ENCODE measurements at regions not wholly inside any gene's neighbourhood (a gene's known extent, or its start where the extent isn't known, plus 50 kb on each side); places are given as distances from the start of the nearest gene placed in this dataset.
"Not testable (repeated sequence)": the region's sequence is repeated elsewhere in the genome, so short reads cannot be mapped to it uniquely, and the experiment has no call there.

- Histone ChIP-seq H3K4me3 (ENCODE audit: low read depth, low read length, poor library complexity, severe bottlenecking) (no peak overlapping the region), H3K27me3 (replicated peaks; ENCODE audit: insufficient read depth, low read depth, low read length, poor library complexity) (no peaks in the 10 kb centered on the region), H3K36me3 (ENCODE audit: insufficient read depth, low read length, poor library complexity, severe bottlenecking) (no peaks in the 10 kb centered on the region), H3K9me3 (ENCODE audit: low read depth, low read length, poor library complexity, severe bottlenecking) (no peaks in the 10 kb centered on the region), H3K4me1 (ENCODE audit: insufficient read depth, low read length, poor library complexity, severe bottlenecking) (peaks cover 7% of the 10 kb centered on the region), H3K27ac (ENCODE audit: low read depth, low read length, poor library complexity, severe bottlenecking) (no peak overlapping the region)
- TF ChIP-seq CTCF (conservative IDR thresholded peaks at IDR 0.05; ENCODE audit: low read depth, low read length): no peak
- no peak for TF ChIP-seq EZH2 (IDR thresholded peaks at IDR 0.05; ENCODE audit: borderline replicate concordance, low read depth, low read length, poor library complexity, severe bottlenecking)
- intact Hi-C loops (cut with micrococcal nuclease; ENCODE audit: unreplicated experiment): no loop called here
- CTCF ChIA-PET: interaction anchor here (0.6 kb wide), 2 partner anchors 154 to 453 kb away, joined by 3 to 6 read pairs; partner anchors contain the start of gene TENT5C
- BruUV-seq (replicated peaks): no TSS peak
- no peak for DNase-seq (ENCODE audit: low spot score)
- POLR2A ChIA-PET (ENCODE audit: low non-redundant PET): no interaction called here
Measured at GRCh38 chr1:117760069-117760468, 154.2 kb downstream of the TENT5C start.

DNA sequence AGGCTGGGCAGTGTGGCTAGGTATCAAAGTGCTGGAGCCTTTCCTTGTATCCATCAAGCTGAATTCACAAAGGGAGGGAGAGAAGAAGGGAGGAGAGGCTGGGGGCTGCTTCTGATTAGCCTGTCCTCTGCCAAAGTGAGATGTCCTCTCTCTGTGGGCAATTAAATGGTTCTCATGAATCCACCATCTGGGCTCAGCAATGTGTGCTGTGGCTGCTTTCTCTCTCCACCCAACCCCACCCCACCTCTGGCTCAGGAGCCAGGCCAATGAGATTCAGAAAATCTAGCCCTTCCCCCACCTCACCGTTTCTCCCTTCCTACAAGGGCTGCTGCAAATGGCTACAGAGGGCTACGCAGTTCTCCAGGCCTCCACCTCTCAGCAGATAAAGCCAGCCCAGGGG, 154.6 kb downstream of the TENT5C start:
- ChIA-PET POLR2A (ENCODE audit: low non-redundant PET) (no interaction called here), CTCF (interaction anchor here (0.9 kb wide), 1 partner anchor 226 kb away, joined by 6 read pairs; no protein-coding TSS in a partner anchor)
- H3K27ac ChIP-seq (ENCODE audit: low read depth, low read length, poor library complexity, severe bottlenecking): no peak overlapping the region
- H3K36me3 ChIP-seq (ENCODE audit: insufficient read depth, low read length, poor library complexity, severe bottlenecking): no peaks in the 10 kb centered on the region
- intact Hi-C loops (cut with micrococcal nuclease; ENCODE audit: unreplicated experiment): no loop called here
- TF ChIP-seq CTCF (conservative IDR thresholded peaks at IDR 0.05; ENCODE audit: low read depth, low read length) (no peak), EZH2 (IDR thresholded peaks at IDR 0.05; ENCODE audit: borderline replicate concordance, low read depth, low read length, poor library complexity, severe bottlenecking) (no peak)
- no TSS peak for BruUV-seq (replicated peaks)
- H3K4me3 ChIP-seq (ENCODE audit: low read depth, low read length, poor library complexity, severe bottlenecking): no peak overlapping the region
- no peaks in the 10 kb centered on the region for H3K9me3 ChIP-seq (ENCODE audit: low read depth, low read length, poor library complexity, severe bottlenecking)
- DNase-seq (ENCODE audit: low spot score): no peak
- H3K4me1 ChIP-seq (ENCODE audit: insufficient read depth, low read length, poor library complexity, severe bottlenecking): peaks cover 7% of the 10 kb centered on the region
- H3K27me3 ChIP-seq (replicated peaks; ENCODE audit: insufficient read depth, low read depth, low read length, poor library complexity): no peaks in the 10 kb centered on the region

- BruUV-seq (replicated peaks); DNase-seq (ENCODE audit: low spot score); CTCF ChIA-PET; H3K27me3 ChIP-seq (replicated peaks; ENCODE audit: insufficient read depth, low read depth, low read length, poor library complexity); intact Hi-C loops (cut with micrococcal nuclease; ENCODE audit: unreplicated experiment); H3K36me3 ChIP-seq (ENCODE audit: insufficient read depth, low read length, poor library complexity, severe bottlenecking); H3K4me3 ChIP-seq (ENCODE audit: low read depth, low read length, poor library complexity, severe bottlenecking); H3K27ac ChIP-seq (ENCODE audit: low read depth, low read length, poor library complexity, severe bottlenecking); POLR2A ChIA-PET (ENCODE audit: low non-redundant PET); H3K4me1 ChIP-seq (ENCODE audit: insufficient read depth, low read length, poor library complexity, severe bottlenecking): not testable (repeated sequence)
- peaks cover 13% of the 10 kb centered on the region for H3K9me3 ChIP-seq (ENCODE audit: low read depth, low read length, poor library complexity, severe bottlenecking)
Measured at GRCh38 chr1:117767756-117768155, 161.7 kb downstream of the GDAP2 start.

- DNase-seq (ENCODE audit: low spot score): no peak
- ChIA-PET POLR2A (ENCODE audit: low non-redundant PET) (no interaction called here), CTCF (no interaction called here)
- no peak overlapping the region for H3K27ac ChIP-seq (ENCODE audit: low read depth, low read length, poor library complexity, severe bottlenecking)
- H3K4me1 ChIP-seq (ENCODE audit: insufficient read depth, low read length, poor library complexity, severe bottlenecking): no peaks in the 10 kb centered on the region
- no peaks in the 10 kb centered on the region for H3K36me3 ChIP-seq (ENCODE audit: insufficient read depth, low read length, poor library complexity, severe bottlenecking)
- no peak for TF ChIP-seq EZH2 (IDR thresholded peaks at IDR 0.05; ENCODE audit: borderline replicate concordance, low read depth, low read length, poor library complexity, severe bottlenecking)
- no peak for TF ChIP-seq CTCF (conservative IDR thresholded peaks at IDR 0.05; ENCODE audit: low read depth, low read length)
- H3K4me3 ChIP-seq (ENCODE audit: low read depth, low read length, poor library complexity, severe bottlenecking): no peak overlapping the region
- H3K9me3 ChIP-seq (ENCODE audit: low read depth, low read length, poor library complexity, severe bottlenecking): peaks cover 13% of the 10 kb centered on the region
- no TSS peak for BruUV-seq (replicated peaks)
- intact Hi-C loops (cut with micrococcal nuclease; ENCODE audit: unreplicated experiment): no loop called here
- H3K27me3 ChIP-seq (replicated peaks; ENCODE audit: insufficient read depth, low read depth, low read length, poor library complexity): no peaks in the 10 kb centered on the region
Measured at GRCh38 chr1:117770981-117771531, 158.4 kb downstream of the GDAP2 start.
